ENCODE measurements at regions not wholly inside any gene's neighbourhood (a gene's known extent, or its start where the extent isn't known, plus 50 kb on each side); places are given as distances from the start of the nearest gene placed in this dataset.

DNA sequence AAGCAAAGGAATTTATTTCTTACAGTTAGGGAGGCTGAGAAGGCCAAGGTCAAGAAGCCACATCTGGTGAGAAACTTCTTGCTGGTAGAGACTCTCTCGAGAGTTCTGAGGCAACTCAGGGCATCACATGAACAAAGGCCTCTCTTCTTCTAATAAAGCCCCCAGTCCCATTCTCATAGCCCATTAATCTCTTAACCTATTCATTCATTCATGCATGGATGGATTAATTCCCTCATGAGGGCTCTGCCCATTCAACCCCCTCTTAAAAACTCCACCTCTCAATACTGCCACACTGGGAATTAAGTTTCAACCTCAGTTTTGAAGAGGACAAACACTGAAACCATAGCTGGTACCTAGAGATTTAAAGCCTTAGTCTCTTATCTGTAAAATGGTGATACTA is 217.9 kb upstream of the SPTLC3 start:
- peaks cover 76% of the 10 kb centered on the region for H3K27me3 ChIP-seq (ENCODE audit: low read length)
- no peak overlapping the region for H2AFZ ChIP-seq (ENCODE audit: low read length)
- no peak overlapping the region for H3K27ac ChIP-seq (ENCODE audit: low read length)
- CTCF ChIA-PET: no interaction called here
- no peak overlapping the region for H3K9ac ChIP-seq (ENCODE audit: low read length)
- no peaks in the 10 kb centered on the region for H3K4me1 ChIP-seq (ENCODE audit: insufficient read depth, low read length)
- H3K36me3 ChIP-seq (ENCODE audit: low read depth, low read length): no peaks in the 10 kb centered on the region
- POLR2A ChIA-PET (ENCODE audit: unreplicated experiment): no interaction called here
- DNase-seq (no peak), ATAC-seq (no peak)
- H3F3A ChIP-seq (ENCODE audit: low read length, unreplicated experiment): no peaks in the 10 kb centered on the region
- H3K9me3 ChIP-seq (ENCODE audit: low read length): no peaks in the 10 kb centered on the region
- no peaks in the 10 kb centered on the region for H3K9me2 ChIP-seq (replicated peaks; ENCODE audit: low read length)
- BruUV-seq (replicated peaks): no TSS peak
- H3K79me2 ChIP-seq (ENCODE audit: low read length): no peaks in the 10 kb centered on the region
- intact Hi-C loops (cut with micrococcal nuclease): no loop called here
- TF ChIP-seq, protein P1, sequence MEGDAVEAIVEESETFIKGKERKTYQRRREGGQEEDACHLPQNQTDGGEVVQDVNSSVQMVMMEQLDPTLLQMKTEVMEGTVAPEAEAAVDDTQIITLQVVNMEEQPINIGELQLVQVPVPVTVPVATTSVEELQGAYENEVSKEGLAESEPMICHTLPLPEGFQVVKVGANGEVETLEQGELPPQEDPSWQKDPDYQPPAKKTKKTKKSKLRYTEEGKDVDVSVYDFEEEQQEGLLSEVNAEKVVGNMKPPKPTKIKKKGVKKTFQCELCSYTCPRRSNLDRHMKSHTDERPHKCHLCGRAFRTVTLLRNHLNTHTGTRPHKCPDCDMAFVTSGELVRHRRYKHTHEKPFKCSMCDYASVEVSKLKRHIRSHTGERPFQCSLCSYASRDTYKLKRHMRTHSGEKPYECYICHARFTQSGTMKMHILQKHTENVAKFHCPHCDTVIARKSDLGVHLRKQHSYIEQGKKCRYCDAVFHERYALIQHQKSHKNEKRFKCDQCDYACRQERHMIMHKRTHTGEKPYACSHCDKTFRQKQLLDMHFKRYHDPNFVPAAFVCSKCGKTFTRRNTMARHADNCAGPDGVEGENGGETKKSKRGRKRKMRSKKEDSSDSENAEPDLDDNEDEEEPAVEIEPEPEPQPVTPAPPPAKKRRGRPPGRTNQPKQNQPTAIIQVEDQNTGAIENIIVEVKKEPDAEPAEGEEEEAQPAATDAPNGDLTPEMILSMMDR (conservative IDR thresholded peaks at IDR 0.05; ENCODE audit: low read depth, low read length): no peak
- no peak for TF ChIP-seq EZH2phosphoT487 (IDR thresholded peaks at IDR 0.05; ENCODE audit: borderline replicate concordance, low read length)
- TF ChIP-seq EZH2 (IDR thresholded peaks at IDR 0.05; ENCODE audit: low read length, unreplicated experiment): no peak
- H3K4me2 ChIP-seq (ENCODE audit: low read length): no peak overlapping the region
- no peaks in the 10 kb centered on the region for H4K20me1 ChIP-seq (ENCODE audit: low read length)
- H3K4me3 ChIP-seq (ENCODE audit: low read length): no peak overlapping the region

DNA sequence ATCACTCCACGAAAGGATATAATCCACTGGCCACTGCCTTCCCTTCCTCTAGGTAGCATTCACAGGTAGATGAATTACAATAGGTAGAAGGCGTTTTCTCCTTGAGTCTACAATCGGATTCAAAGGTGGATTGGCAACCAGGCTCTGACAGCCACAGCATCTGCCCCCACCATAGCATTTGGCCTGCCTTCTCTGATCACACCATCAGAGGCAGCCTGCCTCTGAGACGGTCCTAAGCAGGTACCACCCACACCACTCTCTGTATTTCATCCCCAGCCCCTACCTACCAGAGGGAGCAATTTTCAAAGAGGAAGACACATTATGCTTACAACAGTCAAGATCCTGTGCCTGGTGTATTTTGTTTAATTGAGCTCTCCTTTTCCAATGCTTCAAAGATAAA is 210.5 kb upstream of the SPTLC3 start:
- Histone ChIP-seq H3K9me3 (ENCODE audit: low read length) (no peaks in the 10 kb centered on the region), H3K27ac (ENCODE audit: low read length) (no peak overlapping the region), H3K9me2 (replicated peaks; ENCODE audit: low read length) (no peaks in the 10 kb centered on the region), H3K4me3 (ENCODE audit: low read length) (no peak overlapping the region), H2AFZ (ENCODE audit: low read length) (no peak overlapping the region), H3F3A (ENCODE audit: low read length, unreplicated experiment) (no peaks in the 10 kb centered on the region), H4K20me1 (ENCODE audit: low read length) (no peaks in the 10 kb centered on the region), H3K79me2 (ENCODE audit: low read length) (no peaks in the 10 kb centered on the region), H3K4me2 (ENCODE audit: low read length) (no peak overlapping the region), H3K27me3 (ENCODE audit: low read length) (peaks cover 20% of the 10 kb centered on the region), H3K4me1 (ENCODE audit: insufficient read depth, low read length) (no peaks in the 10 kb centered on the region), H3K36me3 (ENCODE audit: low read depth, low read length) (no peaks in the 10 kb centered on the region), H3K9ac (ENCODE audit: low read length) (no peak overlapping the region)
- intact Hi-C loops (cut with micrococcal nuclease): no loop called here
- CTCF ChIA-PET: no interaction called here
- POLR2A ChIA-PET (ENCODE audit: unreplicated experiment): no interaction called here
- ATAC-seq (no peak), DNase-seq (no peak)
- BruUV-seq (replicated peaks): no TSS peak
- TF ChIP-seq EZH2phosphoT487 (IDR thresholded peaks at IDR 0.05; ENCODE audit: borderline replicate concordance, low read length): no peak

DNA sequence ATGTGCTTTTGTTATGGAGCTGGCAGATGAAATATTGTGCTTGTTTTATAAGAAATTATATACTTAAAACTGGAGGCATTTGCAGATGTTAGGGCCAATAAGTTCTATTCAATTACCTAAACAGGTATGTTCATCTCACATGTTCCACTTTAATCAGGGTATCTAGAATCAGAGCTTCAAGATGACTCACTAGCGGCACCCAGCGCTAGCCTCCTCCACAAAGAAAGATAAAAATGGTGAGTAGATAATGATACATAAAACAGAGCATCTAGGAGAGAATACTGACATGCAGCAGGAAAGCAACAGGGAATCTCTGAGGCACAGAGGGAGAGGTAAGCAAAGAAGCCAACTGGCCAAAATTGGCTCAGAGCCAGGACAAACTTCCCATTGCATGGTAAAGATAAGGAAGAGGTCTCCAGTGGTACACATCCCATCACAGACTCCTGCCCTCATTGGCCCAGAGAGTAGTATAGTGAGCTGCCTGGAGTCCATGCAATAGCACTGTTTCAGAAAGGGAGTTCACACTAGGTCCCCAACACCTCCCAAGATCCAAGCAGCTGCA is 200.7 kb upstream of the SPTLC3 start:
- H3K79me2 ChIP-seq (ENCODE audit: low read length): no peaks in the 10 kb centered on the region
- CTCF ChIA-PET: no interaction called here
- POLR2A ChIA-PET (ENCODE audit: unreplicated experiment): no interaction called here
- no TSS peak for BruUV-seq (replicated peaks)
- no peak overlapping the region for H3K4me2 ChIP-seq (ENCODE audit: low read length)
- DNase-seq (peak; percentile 34), ATAC-seq (no peak)
- TF ChIP-seq, protein P1 (conservative IDR thresholded peaks at IDR 0.05; ENCODE audit: low read depth, low read length): peak; percentile 56
- no peak for TF ChIP-seq EZH2 (IDR thresholded peaks at IDR 0.05; ENCODE audit: low read length, unreplicated experiment)
- no peak for TF ChIP-seq EZH2phosphoT487 (IDR thresholded peaks at IDR 0.05; ENCODE audit: borderline replicate concordance, low read length)
- H3K9ac ChIP-seq (ENCODE audit: low read length): no peak overlapping the region
- intact Hi-C loops (cut with micrococcal nuclease): no loop called here
- no peaks in the 10 kb centered on the region for H4K20me1 ChIP-seq (ENCODE audit: low read length)
- H3K27me3 ChIP-seq (ENCODE audit: low read length): peaks cover 40% of the 10 kb centered on the region
- no peaks in the 10 kb centered on the region for H3K9me3 ChIP-seq (ENCODE audit: low read length)
- no peaks in the 10 kb centered on the region for H3F3A ChIP-seq (ENCODE audit: low read length, unreplicated experiment)
- no peak overlapping the region for H3K27ac ChIP-seq (ENCODE audit: low read length)
- H3K4me3 ChIP-seq (ENCODE audit: low read length): no peak overlapping the region
- no peak overlapping the region for H2AFZ ChIP-seq (ENCODE audit: low read length)
- no peaks in the 10 kb centered on the region for H3K36me3 ChIP-seq (ENCODE audit: low read depth, low read length)
- H3K4me1 ChIP-seq (ENCODE audit: insufficient read depth, low read length): no peaks in the 10 kb centered on the region
- no peaks in the 10 kb centered on the region for H3K9me2 ChIP-seq (replicated peaks; ENCODE audit: low read length)

Data from PC-3 (cell line).